Thymus (tissue), 11 donors: ENCODE measurements at regions not wholly inside any gene's neighbourhood (a gene's known extent, or its start where the extent isn't known, plus 50 kb on each side); places are given as distances from the start of the nearest gene placed in this dataset.

Experiments used
- DNase-seq, 9 donors: peaks; one replicate each; pipeline ENCODE4 v3.0.0-alpha.2; 2013; ENCODE audit warnings: low spot score in 9 of 9, low read depth in 6 of 9, missing footprints in 1 of 9
- H3K27ac ChIP-seq, 2 donors: one replicate each; pipeline ENCODE4 v1.5.1; 2013; ENCODE audit warnings: control low read depth in 1 of 2, low read depth in 1 of 2, low read length in 1 of 2, mild to moderate bottlenecking in 1 of 2, moderate library complexity in 1 of 2
- H3K27me3 ChIP-seq, 2 donors: one replicate each; pipeline ENCODE4 v1.5.1; 2013; ENCODE audit warnings: low read length in 1 of 2; ENCODE audit not compliant: control insufficient read depth in 2 of 2, insufficient read depth in 1 of 2
- H3K36me3 ChIP-seq, 2 donors: one replicate each; pipeline ENCODE4 v1.5.1; 2013; ENCODE audit warnings: low read length in 1 of 2, mild to moderate bottlenecking in 1 of 2, moderate library complexity in 1 of 2; ENCODE audit not compliant: control insufficient read depth in 2 of 2, insufficient read depth in 2 of 2
- H3K4me1 ChIP-seq, 2 donors: one replicate each; pipeline ENCODE4 v1.5.1; 2013; ENCODE audit warnings: low read length in 2 of 2; ENCODE audit not compliant: control insufficient read depth in 2 of 2, insufficient read depth in 2 of 2
- H3K4me3 ChIP-seq, 2 donors: one replicate each; pipeline ENCODE4 v1.5.1; 2013; ENCODE audit warnings: low read length in 2 of 2, control low read depth in 1 of 2, mild to moderate bottlenecking in 1 of 2
- H3K9me3 ChIP-seq, 2 donors: one replicate each; pipeline ENCODE4 v1.5.1; 2013; ENCODE audit warnings: low read length in 1 of 2, mild to moderate bottlenecking in 1 of 2; ENCODE audit not compliant: control insufficient read depth in 2 of 2, insufficient read depth in 1 of 2
- WGBS: extraction: QIAGEN DNeasy Blood & Tissue Kit; methylation state at CpG from one replicate; pipeline ENCODE4 v1.1.7; 2013; 5-methylcytosine and 5-hydroxymethylcytosine counted together
- donor health status: healthy.

DNA sequence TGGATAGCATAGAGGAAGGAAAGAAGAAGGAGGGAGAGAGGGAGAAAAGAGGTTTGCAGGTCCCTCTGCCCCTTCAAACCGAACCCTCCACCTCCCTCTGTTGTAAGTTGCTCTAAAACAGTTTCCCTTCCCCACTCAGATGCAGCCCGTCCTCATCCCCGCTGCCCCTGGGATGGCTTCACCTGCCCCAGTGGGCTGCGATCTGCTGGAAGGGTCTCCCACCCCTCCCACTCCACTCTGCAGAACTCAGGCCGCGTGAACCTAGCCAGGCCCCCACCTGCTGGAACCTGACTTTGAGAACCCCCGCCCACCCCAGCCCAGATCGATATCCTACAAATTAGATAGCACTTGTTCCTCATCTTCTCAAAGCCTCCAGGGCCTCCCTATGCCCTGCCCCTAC, 190.8 kb downstream of the DLL1 start:
- Histone ChIP-seq H3K36me3 (no peaks in the 10 kb centered on the region), H3K27me3 (peaks cover 0 to 2% of the 10 kb centered on the region in 2 donors), H3K4me1 (no peaks in the 10 kb centered on the region), H3K4me3 (no peak overlapping the region), H3K9me3 (peaks cover 0 to 4% of the 10 kb centered on the region in 2 donors), H3K27ac (no peak overlapping the region)
- 87% methylated on average over 8 of the region's 8 CpGs for WGBS
- DNase-seq = no peak

- WGBS = 95% methylated on average over 11 of the region's 11 CpGs
- no peak for DNase-seq
- Histone ChIP-seq H3K27ac (no peak overlapping the region), H3K36me3 (no peaks in the 10 kb centered on the region), H3K4me3 (no peak overlapping the region), H3K9me3 (peaks cover 0 to 4% of the 10 kb centered on the region in 2 donors), H3K4me1 (no peaks in the 10 kb centered on the region), H3K27me3 (peaks cover 0 to 2% of the 10 kb centered on the region in 2 donors)
These were observed 191.5 kb downstream of the DLL1 start for GRCh38 chr6:170099387-170099786.

DNA sequence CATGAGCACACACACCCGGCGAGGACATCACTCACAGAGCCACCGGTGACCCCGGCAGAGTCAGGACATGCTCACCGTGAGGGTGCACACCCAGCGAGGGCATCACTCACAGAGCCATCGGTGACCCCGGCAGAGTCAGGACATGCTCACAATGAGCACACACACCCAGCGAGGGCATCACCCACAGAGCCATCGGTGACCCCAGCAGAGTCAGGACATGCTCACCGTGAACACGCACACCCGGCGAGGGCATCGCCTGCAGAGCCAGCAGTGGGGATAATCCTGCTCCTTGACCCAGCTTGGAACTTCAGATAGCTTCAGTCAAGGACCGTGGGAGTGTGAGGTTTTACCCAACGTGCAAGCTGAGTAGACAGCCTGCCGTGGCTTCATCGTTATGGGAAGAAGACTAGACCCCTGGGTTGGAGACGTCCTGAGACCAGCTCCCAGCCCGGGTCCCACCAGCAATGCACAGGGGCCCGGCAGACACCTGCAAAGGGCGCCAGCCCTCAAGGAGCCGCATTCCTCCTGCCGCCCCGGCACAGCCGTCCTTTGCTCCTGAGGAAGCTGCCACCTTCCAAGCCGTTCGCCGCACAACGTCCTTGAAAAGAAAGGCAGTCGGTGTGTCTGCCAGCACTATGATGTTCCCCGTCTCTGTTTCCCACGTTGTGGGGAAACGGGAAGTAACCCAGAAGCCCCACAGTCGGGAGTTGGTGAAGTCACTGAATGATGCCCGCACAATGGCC, 192.3 kb downstream of the DLL1 start:
- no peak for DNase-seq
- H3K36me3 ChIP-seq = no peaks in the 10 kb centered on the region
- peaks cover 0 to 2% of the 10 kb centered on the region in 2 donors for H3K27me3 ChIP-seq
- no peak overlapping the region for H3K4me3 ChIP-seq
- 94% methylated on average over 37 of the region's 37 CpGs for WGBS
- no peak overlapping the region for H3K27ac ChIP-seq
- H3K9me3 ChIP-seq = peaks cover 0 to 4% of the 10 kb centered on the region in 2 donors
- no peaks in the 10 kb centered on the region for H3K4me1 ChIP-seq

- no peaks in the 10 kb centered on the region for H3K36me3 ChIP-seq
- H3K4me3 ChIP-seq = no peak overlapping the region
- H3K27me3 ChIP-seq = peaks cover 0 to 2% of the 10 kb centered on the region in 2 donors
- H3K27ac ChIP-seq = no peak overlapping the region
- 89% methylated on average over 22 of the region's 22 CpGs for WGBS
- DNase-seq = no peak
- H3K9me3 ChIP-seq = peaks cover 0 to 4% of the 10 kb centered on the region in 2 donors
- H3K4me1 ChIP-seq = no peaks in the 10 kb centered on the region
These were observed 193.1 kb downstream of the DLL1 start for GRCh38 chr6:170097505-170098427.

DNA sequence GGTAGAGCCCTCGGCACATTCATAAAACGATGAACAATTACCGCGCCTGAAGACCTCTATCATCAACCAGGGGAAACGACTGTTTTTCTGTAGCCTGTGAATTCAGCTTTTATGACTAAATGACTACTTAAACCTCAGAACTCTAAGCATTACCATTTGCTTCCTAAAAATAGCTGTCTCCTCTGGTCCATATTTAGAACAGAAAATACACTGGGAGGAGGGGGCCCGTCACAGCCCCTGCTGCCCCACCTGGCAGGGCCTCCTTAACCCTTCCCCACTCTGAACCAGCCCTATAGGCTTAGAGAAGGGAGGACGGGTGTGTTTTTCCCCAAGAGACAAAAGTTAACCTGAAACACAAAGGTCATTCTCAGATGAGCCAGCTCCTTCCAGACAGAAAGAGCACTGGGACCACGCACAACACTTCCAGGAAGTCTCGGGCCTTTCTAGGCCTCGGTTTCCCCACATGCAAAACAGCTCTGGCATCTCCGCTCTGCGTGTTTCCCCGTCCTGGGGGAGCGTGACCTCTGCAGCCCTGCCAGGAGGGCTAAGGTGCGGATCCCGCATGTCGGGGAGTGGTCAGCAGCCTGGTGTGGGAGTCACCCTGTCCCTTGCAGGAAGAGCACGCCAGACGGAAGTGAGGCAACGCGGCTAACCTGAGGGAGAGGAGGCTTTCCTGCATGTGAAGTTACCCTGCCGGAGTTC, 193.9 kb downstream of the DLL1 start:
- DNase-seq = no peak
- Histone ChIP-seq H3K4me3 (no peak overlapping the region), H3K27me3 (peaks cover 0 to 2% of the 10 kb centered on the region in 2 donors), H3K27ac (no peak overlapping the region), H3K9me3 (peaks cover 2 to 4% of the 10 kb centered on the region in 2 donors), H3K4me1 (no peaks in the 10 kb centered on the region), H3K36me3 (no peaks in the 10 kb centered on the region)
- 74% methylated on average over 22 of the region's 22 CpGs for WGBS

GRCh38 chr6:170096191-170096802, 194.6 kb downstream of the DLL1 start:
- WGBS = 79% methylated on average over 23 of the region's 23 CpGs
- no peak overlapping the region for H3K27ac ChIP-seq
- DNase-seq = no peak
- peaks cover 0 to 2% of the 10 kb centered on the region in 2 donors for H3K27me3 ChIP-seq
- H3K4me3 ChIP-seq = no peak overlapping the region
- peaks cover 2 to 3% of the 10 kb centered on the region in 2 donors for H3K9me3 ChIP-seq
- H3K4me1 ChIP-seq = no peaks in the 10 kb centered on the region
- no peaks in the 10 kb centered on the region for H3K36me3 ChIP-seq

GRCh38 chr6:170095273-170095981, 195.5 kb downstream of the DLL1 start:
- no peaks in the 10 kb centered on the region for H3K36me3 ChIP-seq
- no peak for DNase-seq
- no peaks in the 10 kb centered on the region for H3K4me1 ChIP-seq
- H3K9me3 ChIP-seq = peaks cover 0 to 2% of the 10 kb centered on the region in 2 donors
- H3K4me3 ChIP-seq = no peak overlapping the region
- WGBS = 93% methylated on average over 21 of the region's 21 CpGs
- H3K27me3 ChIP-seq = peaks cover 0 to 2% of the 10 kb centered on the region in 2 donors
- H3K27ac ChIP-seq = no peak overlapping the region

DNA sequence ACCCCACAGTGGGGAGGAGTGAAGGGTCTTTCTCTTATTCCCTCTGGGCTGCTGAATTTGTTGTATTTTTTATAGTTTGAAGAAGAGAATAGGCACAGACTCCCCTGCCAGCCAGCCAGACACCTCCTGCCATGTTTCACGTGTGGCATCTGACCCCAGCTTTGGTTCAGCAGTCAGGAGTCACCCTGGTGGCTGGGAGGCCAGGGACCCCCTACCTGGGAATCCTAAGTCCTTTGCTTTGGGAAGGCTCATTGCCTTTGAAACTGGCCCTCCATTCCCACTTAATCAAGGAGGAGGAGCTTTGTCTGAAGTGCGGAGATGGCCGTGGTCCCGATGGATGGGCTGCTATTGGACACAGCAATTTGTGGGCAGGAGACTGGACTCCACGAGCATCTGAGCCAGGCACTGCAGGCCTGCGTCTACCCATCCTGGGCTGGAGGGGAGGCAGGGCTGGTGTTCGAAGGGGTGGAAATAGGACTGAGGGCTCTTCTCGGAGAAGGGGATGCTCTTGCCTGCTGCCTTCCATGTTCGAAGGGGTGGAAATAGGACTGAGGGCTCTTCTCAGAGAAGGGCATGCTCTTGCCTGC, 196.1 kb downstream of the DLL1 start:
- 95% methylated on average over 9 of the region's 9 CpGs for WGBS
- H3K27ac ChIP-seq = no peak overlapping the region
- H3K27me3 ChIP-seq = peaks cover 0 to 2% of the 10 kb centered on the region in 2 donors
- H3K4me1 ChIP-seq = peaks cover 0 to 3% of the 10 kb centered on the region in 2 donors
- no peak overlapping the region for H3K4me3 ChIP-seq
- no peak for DNase-seq
- no peaks in the 10 kb centered on the region for H3K36me3 ChIP-seq
- H3K9me3 ChIP-seq = peaks cover 0 to 2% of the 10 kb centered on the region in 2 donors
